HG03571 (cell line): ENCODE measurements at regions not wholly inside any gene's neighbourhood (a gene's known extent, or its start where the extent isn't known, plus 50 kb on each side); places are given as distances from the start of the nearest gene placed in this dataset.
"Not testable (repeated sequence)": the region's sequence is repeated elsewhere in the genome, so short reads cannot be mapped to it uniquely, and the experiment has no call there.

Experiments
- ATAC-seq: cut with Tn5 transposase; IDR thresholded peaks from one replicate; pipeline ENCODE4 v1.9.1; 2021; ENCODE audit not compliant: unreplicated experiment

GRCh38 chr16:88298833-88299745, 83.7 kb upstream of the ZNF469 start:
- ATAC-seq = no peak

- ATAC-seq = no peak
Observed at GRCh38 chr16:88299751-88300462, 82.9 kb upstream of the ZNF469 start.

GRCh38 chr16:88300463-88300835, 82.3 kb upstream of the ZNF469 start:
- no peak for ATAC-seq

- no peak for ATAC-seq
Observed at GRCh38 chr16:88301431-88301830, 81.3 kb upstream of the ZNF469 start.

GRCh38 chr16:88301886-88302285, 80.9 kb upstream of the ZNF469 start:
- no peak for ATAC-seq

- ATAC-seq = no peak
Observed at GRCh38 chr16:88302666-88303065, 80.1 kb upstream of the ZNF469 start.

- no peak for ATAC-seq
Observed at GRCh38 chr16:88303405-88303804, 79.4 kb upstream of the ZNF469 start.

GRCh38 chr16:88303890-88304819, 78.6 kb upstream of the ZNF469 start:
- no peak for ATAC-seq

- no peak for ATAC-seq
Observed at GRCh38 chr16:88305176-88305575, 77.6 kb upstream of the ZNF469 start.

GRCh38 chr16:88306411-88306810, 76.3 kb upstream of the ZNF469 start:
- ATAC-seq = no peak

- ATAC-seq = no peak
Observed at GRCh38 chr16:88306860-88307545, 75.8 kb upstream of the ZNF469 start.

GRCh38 chr16:88308441-88309173, 74.2 kb upstream of the ZNF469 start:
- no peak for ATAC-seq

- no peak for ATAC-seq
Observed at GRCh38 chr16:88309174-88309907, 73.4 kb upstream of the ZNF469 start.

- no peak for ATAC-seq
Observed at GRCh38 chr16:88309908-88310265, 72.9 kb upstream of the ZNF469 start.

GRCh38 chr16:88310796-88311605, 71.8 kb upstream of the ZNF469 start:
- no peak for ATAC-seq

GRCh38 chr16:88311860-88312259, 70.9 kb upstream of the ZNF469 start:
- not testable (repeated sequence) for ATAC-seq

GRCh38 chr16:88312732-88313131, 70.0 kb upstream of the ZNF469 start:
- ATAC-seq = no peak

- ATAC-seq = no peak
Observed at GRCh38 chr16:88314991-88315542, 67.7 kb upstream of the ZNF469 start.
